ENCODE measurements at regions not wholly inside any gene's neighbourhood (a gene's known extent, or its start where the extent isn't known, plus 50 kb on each side); places are given as distances from the start of the nearest gene placed in this dataset.

GRCh38 chr18:77984178-77984577 is 734.5 kb downstream of the GALR1 start:
- Histone ChIP-seq H3K27ac (ENCODE audit: low read depth, low read length, poor library complexity, severe bottlenecking) (no peak overlapping the region), H3K4me1 (ENCODE audit: insufficient read depth, low read length, poor library complexity, severe bottlenecking) (no peaks in the 10 kb centered on the region), H3K4me3 (ENCODE audit: low read depth, low read length, poor library complexity, severe bottlenecking) (no peak overlapping the region), H4K20me1 (ENCODE audit: insufficient read depth, low read length) (no peaks in the 10 kb centered on the region), H2AFZ (ENCODE audit: low read length) (no peak overlapping the region), H3K79me2 (ENCODE audit: insufficient read depth, low read depth, low read length) (no peaks in the 10 kb centered on the region), H3K9me2 (ENCODE audit: insufficient read depth, low read length) (no peaks in the 10 kb centered on the region), H3K4me2 (ENCODE audit: low read length) (no peak overlapping the region), H3K36me3 (ENCODE audit: insufficient read depth, low read length) (no peaks in the 10 kb centered on the region), H3K9me3 (ENCODE audit: low read length) (no peaks in the 10 kb centered on the region)
- intact Hi-C loops (cut with micrococcal nuclease; ENCODE audit: unreplicated experiment) = no loop called here
- BruUV-seq (replicated peaks) = no TSS peak
- POLR2A ChIA-PET = no interaction called here
- CTCF ChIA-PET (ENCODE audit: unreplicated experiment) = no interaction called here
- TF ChIP-seq, protein P1, sequence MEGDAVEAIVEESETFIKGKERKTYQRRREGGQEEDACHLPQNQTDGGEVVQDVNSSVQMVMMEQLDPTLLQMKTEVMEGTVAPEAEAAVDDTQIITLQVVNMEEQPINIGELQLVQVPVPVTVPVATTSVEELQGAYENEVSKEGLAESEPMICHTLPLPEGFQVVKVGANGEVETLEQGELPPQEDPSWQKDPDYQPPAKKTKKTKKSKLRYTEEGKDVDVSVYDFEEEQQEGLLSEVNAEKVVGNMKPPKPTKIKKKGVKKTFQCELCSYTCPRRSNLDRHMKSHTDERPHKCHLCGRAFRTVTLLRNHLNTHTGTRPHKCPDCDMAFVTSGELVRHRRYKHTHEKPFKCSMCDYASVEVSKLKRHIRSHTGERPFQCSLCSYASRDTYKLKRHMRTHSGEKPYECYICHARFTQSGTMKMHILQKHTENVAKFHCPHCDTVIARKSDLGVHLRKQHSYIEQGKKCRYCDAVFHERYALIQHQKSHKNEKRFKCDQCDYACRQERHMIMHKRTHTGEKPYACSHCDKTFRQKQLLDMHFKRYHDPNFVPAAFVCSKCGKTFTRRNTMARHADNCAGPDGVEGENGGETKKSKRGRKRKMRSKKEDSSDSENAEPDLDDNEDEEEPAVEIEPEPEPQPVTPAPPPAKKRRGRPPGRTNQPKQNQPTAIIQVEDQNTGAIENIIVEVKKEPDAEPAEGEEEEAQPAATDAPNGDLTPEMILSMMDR (conservative IDR thresholded peaks at IDR 0.05; ENCODE audit: low read length) = no peak
- no peak for TF ChIP-seq EZH2phosphoT487 (IDR thresholded peaks at IDR 0.05; ENCODE audit: borderline replicate concordance, low read depth, low read length)
- DNase-seq (ENCODE audit: low spot score) = no peak

DNA sequence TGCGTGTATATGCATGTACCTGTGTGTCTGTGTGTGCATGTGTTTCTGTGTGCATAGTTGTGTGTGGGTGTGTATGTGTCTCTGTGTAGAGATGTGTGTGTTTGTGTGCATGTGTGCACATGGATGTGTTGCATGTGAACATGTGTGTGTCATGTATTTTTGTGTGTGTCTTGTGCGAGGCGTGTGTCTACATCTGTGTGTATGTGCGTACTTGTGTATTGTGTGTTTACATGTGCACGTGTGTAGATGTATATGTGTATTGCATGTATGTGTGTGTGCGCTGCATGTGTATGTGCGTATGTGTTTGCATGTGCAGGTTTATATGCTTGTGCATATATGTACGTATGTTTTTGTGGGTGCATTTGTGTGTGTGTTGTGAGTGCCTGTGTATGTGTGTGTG is 735.2 kb downstream of the GALR1 start:
- TF ChIP-seq, protein P1 (conservative IDR thresholded peaks at IDR 0.05; ENCODE audit: low read length) = no peak
- Histone ChIP-seq H4K20me1 (ENCODE audit: insufficient read depth, low read length) (no peaks in the 10 kb centered on the region), H3K4me3 (ENCODE audit: low read depth, low read length, poor library complexity, severe bottlenecking) (no peak overlapping the region), H3K9me3 (ENCODE audit: low read length) (no peaks in the 10 kb centered on the region), H3K9me2 (ENCODE audit: insufficient read depth, low read length) (no peaks in the 10 kb centered on the region), H3K36me3 (ENCODE audit: insufficient read depth, low read length) (no peaks in the 10 kb centered on the region), H2AFZ (ENCODE audit: low read length) (no peak overlapping the region), H3K79me2 (ENCODE audit: insufficient read depth, low read depth, low read length) (no peaks in the 10 kb centered on the region), H3K27ac (ENCODE audit: low read depth, low read length, poor library complexity, severe bottlenecking) (no peak overlapping the region), H3K4me2 (ENCODE audit: low read length) (no peak overlapping the region), H3K4me1 (ENCODE audit: insufficient read depth, low read length, poor library complexity, severe bottlenecking) (no peaks in the 10 kb centered on the region)
- ChIA-PET CTCF (ENCODE audit: unreplicated experiment) (no interaction called here), POLR2A (no interaction called here)
- intact Hi-C loops (cut with micrococcal nuclease; ENCODE audit: unreplicated experiment) = no loop called here
- no TSS peak for BruUV-seq (replicated peaks)
- no peak for DNase-seq (ENCODE audit: low spot score)

- no peak for DNase-seq (ENCODE audit: low spot score)
- H3K4me1 ChIP-seq (ENCODE audit: insufficient read depth, low read length, poor library complexity, severe bottlenecking) = no peaks in the 10 kb centered on the region
- H3K4me3 ChIP-seq (ENCODE audit: low read depth, low read length, poor library complexity, severe bottlenecking) = no peak overlapping the region
- ChIA-PET POLR2A (no interaction called here), CTCF (ENCODE audit: unreplicated experiment) (no interaction called here)
- no peaks in the 10 kb centered on the region for H3K79me2 ChIP-seq (ENCODE audit: insufficient read depth, low read depth, low read length)
- H3K9me2 ChIP-seq (ENCODE audit: insufficient read depth, low read length) = no peaks in the 10 kb centered on the region
- BruUV-seq (replicated peaks) = no TSS peak
- no peak overlapping the region for H2AFZ ChIP-seq (ENCODE audit: low read length)
- H3K9me3 ChIP-seq (ENCODE audit: low read length) = no peaks in the 10 kb centered on the region
- TF ChIP-seq, protein P1 (conservative IDR thresholded peaks at IDR 0.05; ENCODE audit: low read length) = no peak
- no peak for TF ChIP-seq EZH2phosphoT487 (IDR thresholded peaks at IDR 0.05; ENCODE audit: borderline replicate concordance, low read depth, low read length)
- H3K27ac ChIP-seq (ENCODE audit: low read depth, low read length, poor library complexity, severe bottlenecking) = no peak overlapping the region
- H4K20me1 ChIP-seq (ENCODE audit: insufficient read depth, low read length) = no peaks in the 10 kb centered on the region
- intact Hi-C loops (cut with micrococcal nuclease; ENCODE audit: unreplicated experiment) = no loop called here
- no peak overlapping the region for H3K4me2 ChIP-seq (ENCODE audit: low read length)
- no peaks in the 10 kb centered on the region for H3K36me3 ChIP-seq (ENCODE audit: insufficient read depth, low read length)
Observed at GRCh38 chr18:77985526-77986281, 736.1 kb downstream of the GALR1 start.
